Lower leg skin (tissue), 4 donors: ENCODE measurements at regions not wholly inside any gene's neighbourhood (a gene's known extent, or its start where the extent isn't known, plus 50 kb on each side); places are given as distances from the start of the nearest gene placed in this dataset.

Experiments
- DNase-seq, 2 donors: peaks; one replicate each; pipeline ENCODE4 v3.0.0-alpha.2; 2019; ENCODE audit warnings: low spot score in 2 of 2
- H3K4me3 ChIP-seq: fragments of 200-600 bp; sonication (generic); 2 replicates; pipeline ENCODE4 v1.5.1; 2017; ENCODE audit warnings: mild to moderate bottlenecking, low read depth; ENCODE audit not compliant: poor library complexity, severe bottlenecking
- POLR2A ChIP-seq, 2 donors: fragments of 450-650 bp; IDR thresholded peaks; one replicate each; pipeline ENCODE4 v1.6.1; 2016 to 2017; ENCODE audit warnings: antibody characterized with exemption in 2 of 2, mild to moderate bottlenecking in 1 of 2, moderate library complexity in 1 of 2
- WGBS, 2 donors: methylation state at CpG; one replicate each; pipeline ENCODE4 v1.1.5; 2018; 5-methylcytosine and 5-hydroxymethylcytosine counted together
- intact Hi-C: fragments of 100-400 bp; cut with DNase I; formaldehyde crosslinking; loops from one replicate; pipeline ENCODE4 v1.15.0; 2023; ENCODE audit warnings: low total_unique reads
- TF ChIP-seq, protein P1 (sequence below), 3 donors: fragments of 450-650 bp; IDR thresholded peaks; one replicate each; pipeline ENCODE4 v1.5.1; 2016; ENCODE audit warnings: antibody characterized with exemption in 3 of 3, mild to moderate bottlenecking in 3 of 3, moderate library complexity in 2 of 3

GRCh38 chr3:147655236-147655635 is 246.1 kb downstream of the ZIC1 start:
- H3K4me3 ChIP-seq, result no peak overlapping the region
- no peak for DNase-seq
- intact Hi-C loops, result no loop called here
- WGBS, 2 donors, result 70 to 72% methylated on average over 2 of the region's 2 CpGs
- TF ChIP-seq POLR2A (IDR thresholded peaks at IDR 0.05), result no peak
- TF ChIP-seq, protein P1, sequence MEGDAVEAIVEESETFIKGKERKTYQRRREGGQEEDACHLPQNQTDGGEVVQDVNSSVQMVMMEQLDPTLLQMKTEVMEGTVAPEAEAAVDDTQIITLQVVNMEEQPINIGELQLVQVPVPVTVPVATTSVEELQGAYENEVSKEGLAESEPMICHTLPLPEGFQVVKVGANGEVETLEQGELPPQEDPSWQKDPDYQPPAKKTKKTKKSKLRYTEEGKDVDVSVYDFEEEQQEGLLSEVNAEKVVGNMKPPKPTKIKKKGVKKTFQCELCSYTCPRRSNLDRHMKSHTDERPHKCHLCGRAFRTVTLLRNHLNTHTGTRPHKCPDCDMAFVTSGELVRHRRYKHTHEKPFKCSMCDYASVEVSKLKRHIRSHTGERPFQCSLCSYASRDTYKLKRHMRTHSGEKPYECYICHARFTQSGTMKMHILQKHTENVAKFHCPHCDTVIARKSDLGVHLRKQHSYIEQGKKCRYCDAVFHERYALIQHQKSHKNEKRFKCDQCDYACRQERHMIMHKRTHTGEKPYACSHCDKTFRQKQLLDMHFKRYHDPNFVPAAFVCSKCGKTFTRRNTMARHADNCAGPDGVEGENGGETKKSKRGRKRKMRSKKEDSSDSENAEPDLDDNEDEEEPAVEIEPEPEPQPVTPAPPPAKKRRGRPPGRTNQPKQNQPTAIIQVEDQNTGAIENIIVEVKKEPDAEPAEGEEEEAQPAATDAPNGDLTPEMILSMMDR (IDR thresholded peaks at IDR 0.05), result no peak

GRCh38 chr3:147656023-147656422 is 246.9 kb downstream of the ZIC1 start:
- H3K4me3 ChIP-seq, result no peak overlapping the region
- 65 to 70% methylated on average over 2 of the region's 2 CpGs for WGBS, 2 donors
- no peak for DNase-seq
- intact Hi-C loops, result no loop called here
- TF ChIP-seq POLR2A (IDR thresholded peaks at IDR 0.05), result no peak
- TF ChIP-seq, protein P1 (IDR thresholded peaks at IDR 0.05), result no peak

- intact Hi-C loops, result no loop called here
- H3K4me3 ChIP-seq, result no peak overlapping the region
- 57 to 60% methylated on average over 3 of the region's 3 CpGs for WGBS, 2 donors
- TF ChIP-seq, protein P1 (IDR thresholded peaks at IDR 0.05), result no peak
- DNase-seq, result no peak
These were observed 252.8 kb downstream of the ZIC1 start for GRCh38 chr3:147661916-147662315.

- no peak for DNase-seq
- no peak overlapping the region for H3K4me3 ChIP-seq
- intact Hi-C loops, result no loop called here
- TF ChIP-seq POLR2A (IDR thresholded peaks at IDR 0.05), result no peak
- TF ChIP-seq, protein P1 (IDR thresholded peaks at IDR 0.05), result no peak
- WGBS, 2 donors, result 86 to 90% methylated on average over 1 of the region's 1 CpG
These were observed 253.5 kb downstream of the ZIC1 start for GRCh38 chr3:147662705-147663104.

DNA sequence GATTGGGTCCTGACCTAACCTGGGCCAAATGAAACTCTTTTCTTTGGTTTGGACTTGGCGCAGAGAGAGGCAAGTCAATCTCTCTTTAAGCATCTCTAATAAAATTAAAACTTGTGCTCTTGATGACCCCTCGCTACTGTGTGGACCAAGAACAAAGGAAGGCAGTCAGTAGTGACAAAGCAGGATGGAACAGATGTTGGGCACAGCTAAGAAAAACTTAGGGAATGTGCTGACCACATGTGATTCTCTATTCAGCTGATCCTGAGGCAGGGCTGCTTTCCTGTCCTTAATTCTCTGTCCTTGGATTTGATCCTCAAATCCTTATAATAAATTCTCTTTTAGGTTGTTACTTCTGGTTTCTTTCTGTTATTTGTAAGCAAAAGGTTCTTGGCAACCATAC is 259.9 kb downstream of the ZIC1 start:
- intact Hi-C loops, result no loop called here
- DNase-seq, result no peak
- WGBS, 2 donors, result 73 to 80% methylated on average over 2 of the region's 2 CpGs
- H3K4me3 ChIP-seq, result no peak overlapping the region
- TF ChIP-seq, protein P1 (IDR thresholded peaks at IDR 0.05), result no peak
- no peak for TF ChIP-seq POLR2A (IDR thresholded peaks at IDR 0.05)

- intact Hi-C loops, result no loop called here
- no peak for DNase-seq
These were observed 262.9 kb downstream of the ZIC1 start for GRCh38 chr3:147672035-147672434.

More at GRCh38 chr3:147672035-147672434, 262.9 kb downstream of the ZIC1 start:
- H3K4me3 ChIP-seq, result no peak overlapping the region
- TF ChIP-seq POLR2A (IDR thresholded peaks at IDR 0.05), result no peak
- TF ChIP-seq, protein P1 (IDR thresholded peaks at IDR 0.05), result no peak
